Naive thymus-derived CD4-positive, alpha-beta T cell (primary cell): ENCODE measurements at regions not wholly inside any gene's neighbourhood (a gene's known extent, or its start where the extent isn't known, plus 50 kb on each side); places are given as distances from the start of the nearest gene placed in this dataset.

Experiments
- ATAC-seq: fragments of 150-1000 bp; cut with Tn5 transposase; 2 replicates; pipeline ENCODE4 v1.10.0; 2021; ENCODE audit warnings: mild to moderate bottlenecking, moderate library complexity
- CTCF ChIA-PET: fragments of 350-600 bp; sonication (Branson Sonifier 250); formaldehyde crosslinking; loops from one replicate; lab custom pipeline; 2021; ENCODE audit warnings: antibody characterized with exemption; lab: Charles Lee
- POLR2A ChIA-PET: fragments of 350-600 bp; sonication (Branson Sonifier 250); formaldehyde crosslinking; loops from one replicate; lab custom pipeline; 2021; ENCODE audit warnings: antibody characterized with exemption, inconsistent platforms; lab: Charles Lee
- DNase-seq, 9 donors: peaks; one replicate each; pipeline versions ENCODE4 v3.0.0 to v3.0.0-alpha.2; 2020 to 2022; ENCODE audit warnings: mixed read lengths in 1 of 9
- H3K27ac ChIP-seq: one replicate; pipeline ENCODE4 v1.7.0; 2013; ENCODE audit warnings: mild to moderate bottlenecking, low read depth, low read length, moderate library complexity
- H3K27me3 ChIP-seq, 2 donors: one replicate each; pipeline ENCODE4 v1.7.0; 2013; ENCODE audit warnings: low read length in 2 of 2, mild to moderate bottlenecking in 2 of 2, moderate library complexity in 2 of 2; ENCODE audit not compliant: control insufficient read depth in 2 of 2, insufficient read depth in 2 of 2
- H3K36me3 ChIP-seq, 3 experiments: 1 replicate in 2 of 3; 2 replicates in 1 of 3; pipeline ENCODE4 v1.7.0; 2013; ENCODE audit warnings: low read length in 3 of 3, mild to moderate bottlenecking in 3 of 3, moderate library complexity in 1 of 3; ENCODE audit not compliant: insufficient read depth in 3 of 3, control insufficient read depth in 2 of 3
- H3K4me1 ChIP-seq, 2 donors: one replicate each; pipeline ENCODE4 v1.7.0; 2013; ENCODE audit warnings: low read length in 2 of 2, mild to moderate bottlenecking in 2 of 2, moderate library complexity in 1 of 2; ENCODE audit not compliant: control insufficient read depth in 2 of 2, insufficient read depth in 2 of 2
- H3K4me3 ChIP-seq: 2 replicates; pipeline ENCODE4 v1.7.0; 2013; ENCODE audit warnings: mild to moderate bottlenecking, low read length
- H3K9me3 ChIP-seq, 3 experiments: 1 replicate in 2 of 3; 2 replicates in 1 of 3; pipeline ENCODE4 v1.7.0; 2013; ENCODE audit warnings: low read length in 3 of 3; ENCODE audit not compliant: control insufficient read depth in 2 of 3
- H3K27ac Mint-ChIP-seq, 9 donors: one replicate each; pipeline ENCODE4 v1.8.0; 2020 to 2022; ENCODE audit warnings: mixed read lengths in 9 of 9, mild to moderate bottlenecking in 8 of 9, moderate library complexity in 5 of 9, inconsistent platforms in 2 of 9
- H3K27me3 Mint-ChIP-seq, 5 donors: one replicate each; pipeline ENCODE4 v1.8.0; 2021 to 2022; ENCODE audit warnings: mixed read lengths in 5 of 5, mild to moderate bottlenecking in 1 of 5
- H3K36me3 Mint-ChIP-seq, 5 donors: one replicate each; pipeline ENCODE4 v1.8.0; 2020 to 2022; ENCODE audit warnings: mixed read lengths in 5 of 5, mild to moderate bottlenecking in 3 of 5, inconsistent platforms in 1 of 5
- H3K4me1 Mint-ChIP-seq, 7 donors: one replicate each; pipeline ENCODE4 v1.8.0; 2020 to 2022; ENCODE audit warnings: mixed read lengths in 7 of 7, mild to moderate bottlenecking in 3 of 7, inconsistent platforms in 1 of 7
- H3K4me3 Mint-ChIP-seq, 10 donors: one replicate each; pipeline ENCODE4 v1.8.0; 2020 to 2022; ENCODE audit warnings: mild to moderate bottlenecking in 10 of 10, mixed read lengths in 10 of 10, moderate library complexity in 6 of 10, inconsistent platforms in 2 of 10
- H3K9me3 Mint-ChIP-seq, 11 donors: one replicate each; pipeline ENCODE4 v1.8.0; 2020 to 2022; ENCODE audit warnings: mixed read lengths in 11 of 11, mild to moderate bottlenecking in 4 of 11, inconsistent platforms in 1 of 11, moderate library complexity in 1 of 11
- intact Hi-C, 2 donors: fragments of 100-400 bp; cut with micrococcal nuclease; formaldehyde crosslinking; loops; one replicate each; pipeline ENCODE4 v1.15.1; 2023

- no peak overlapping the region for H3K27ac ChIP-seq
- no peaks in the 10 kb centered on the region for H3K27me3 ChIP-seq
- H3K4me1 Mint-ChIP-seq = no peaks in the 10 kb centered on the region
- ChIA-PET POLR2A (no interaction called here), CTCF (no interaction called here)
- intact Hi-C loops = no loop called here
- H3K9me3 Mint-ChIP-seq = peaks cover 0 to 9% (median 0%) of the 10 kb centered on the region in 11 donors
- H3K4me1 ChIP-seq = no peaks in the 10 kb centered on the region
- no peaks in the 10 kb centered on the region for H3K36me3 ChIP-seq
- peaks cover 4 to 53% (median 41%) of the 10 kb centered on the region in 5 donors for H3K27me3 Mint-ChIP-seq
- H3K36me3 Mint-ChIP-seq = no peaks in the 10 kb centered on the region
- no peak for DNase-seq
- ATAC-seq = no peak
- H3K4me3 Mint-ChIP-seq = no peak overlapping the region
- no peak overlapping the region for H3K27ac Mint-ChIP-seq
- no peak overlapping the region for H3K4me3 ChIP-seq
- H3K9me3 ChIP-seq = no peaks in the 10 kb centered on the region
Observed at GRCh38 chr22:48199667-48200066, 1437.2 kb downstream of the TBC1D22A start.

DNA sequence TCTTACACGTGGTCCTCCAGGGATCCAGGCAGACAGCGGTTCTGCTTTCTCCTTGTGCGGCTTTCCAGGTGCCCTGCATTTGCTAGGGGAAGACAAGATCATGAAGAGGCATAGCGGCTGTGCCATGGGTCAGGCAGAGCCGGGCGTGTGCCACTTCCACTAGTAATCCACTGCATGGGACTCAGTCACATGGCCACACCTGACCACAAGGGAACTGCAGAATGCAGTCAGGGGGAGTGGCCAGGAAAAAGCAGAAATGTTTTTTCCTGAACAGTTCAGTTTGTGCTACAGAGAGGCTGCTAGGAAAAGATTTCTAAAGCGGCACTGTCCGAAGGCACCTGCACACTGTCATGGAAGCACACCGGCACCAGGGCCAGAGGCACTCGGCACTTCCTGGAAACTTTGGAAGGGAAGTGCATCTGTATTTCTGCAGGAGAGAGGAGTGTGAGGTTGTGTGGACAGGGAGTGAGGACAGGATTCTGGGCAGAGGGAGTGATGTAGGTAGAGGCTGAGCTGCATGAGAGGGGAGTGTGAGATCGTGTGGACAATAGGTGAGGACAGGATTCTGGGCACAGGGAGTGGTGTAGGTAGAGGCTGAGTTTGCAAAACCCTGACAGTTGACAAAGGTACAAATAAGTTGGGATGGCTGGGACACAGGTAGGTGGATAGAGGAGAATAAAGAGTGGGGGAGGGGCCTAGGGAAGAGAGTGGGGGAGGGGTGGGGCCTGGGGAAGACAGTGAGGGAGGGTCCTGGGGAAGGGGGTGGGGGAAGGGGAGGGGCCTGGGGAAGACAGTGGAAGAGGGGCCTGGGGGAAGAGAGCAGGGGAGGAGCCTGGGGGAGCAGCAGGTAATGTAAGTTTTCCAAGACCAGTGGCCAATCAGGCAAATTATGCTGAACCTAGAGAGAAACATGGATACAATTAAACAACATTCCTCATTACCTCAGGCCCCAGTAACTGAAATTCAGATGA lies 1436.3 kb downstream of the TBC1D22A start:
- Histone ChIP-seq H3K4me3 (no peak overlapping the region), H3K36me3 (no peaks in the 10 kb centered on the region), H3K9me3 (no peaks in the 10 kb centered on the region), H3K27me3 (no peaks in the 10 kb centered on the region), H3K27ac (no peak overlapping the region), H3K4me1 (no peaks in the 10 kb centered on the region)
- Mint-ChIP-seq H3K27ac (no peak overlapping the region), H3K9me3 (peaks cover 0 to 9% (median 0%) of the 10 kb centered on the region in 11 donors), H3K4me3 (no peak overlapping the region), H3K36me3 (no peaks in the 10 kb centered on the region), H3K4me1 (no peaks in the 10 kb centered on the region), H3K27me3 (peaks cover 4 to 48% (median 40%) of the 10 kb centered on the region in 5 donors)
- ChIA-PET CTCF (no interaction called here), POLR2A (no interaction called here)
- intact Hi-C loops = no loop called here
- ATAC-seq = no peak
- DNase-seq = no peak

DNA sequence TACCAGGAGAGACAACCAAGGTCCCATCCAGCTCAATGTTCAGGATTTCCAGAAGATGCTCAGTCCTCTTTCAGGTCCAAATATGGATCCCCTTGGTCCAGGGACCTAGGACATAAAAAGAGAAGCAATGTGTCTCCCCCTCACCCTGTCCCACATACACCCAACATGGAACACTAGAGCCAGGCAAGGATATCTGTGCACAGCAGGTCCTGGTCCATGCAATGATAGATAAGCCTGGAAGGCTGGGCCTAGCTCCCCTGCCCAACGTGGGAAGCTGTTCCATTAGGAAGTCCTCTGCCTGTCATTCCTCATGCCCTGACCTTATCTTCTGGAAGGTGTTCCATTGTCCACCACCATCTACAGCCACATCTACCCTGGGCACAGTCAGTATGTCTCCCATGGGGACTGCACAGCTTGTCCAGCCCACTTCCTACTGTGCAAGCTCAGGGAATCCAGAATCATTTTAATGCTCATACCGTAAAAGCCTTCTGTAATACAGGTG lies 1434.8 kb downstream of the TBC1D22A start:
- Histone ChIP-seq H3K27me3 (no peaks in the 10 kb centered on the region), H3K36me3 (no peaks in the 10 kb centered on the region), H3K27ac (no peak overlapping the region), H3K9me3 (peaks cover 0 to 7% (median 0%) of the 10 kb centered on the region in 3 experiments), H3K4me1 (no peaks in the 10 kb centered on the region), H3K4me3 (no peak overlapping the region)
- intact Hi-C loops = no loop called here
- H3K9me3 Mint-ChIP-seq = peaks cover under 1 to 21% (median 5%) of the 10 kb centered on the region in 11 donors
- peaks cover 0 to 4% (median under 1%) of the 10 kb centered on the region in 5 donors for H3K36me3 Mint-ChIP-seq
- H3K27me3 Mint-ChIP-seq = peaks cover 4 to 48% (median 36%) of the 10 kb centered on the region in 5 donors
- ATAC-seq (no peak), DNase-seq (no peak)
- POLR2A ChIA-PET = no interaction called here
- no peak overlapping the region for H3K4me3 Mint-ChIP-seq
- H3K27ac Mint-ChIP-seq = no peak overlapping the region
- no peaks in the 10 kb centered on the region for H3K4me1 Mint-ChIP-seq
- CTCF ChIA-PET = no interaction called here

- ATAC-seq (no peak), DNase-seq (no peak)
- peaks cover 0 to 7% (median 0%) of the 10 kb centered on the region in 3 experiments for H3K9me3 ChIP-seq
- intact Hi-C loops = no loop called here
- H3K4me3 ChIP-seq = no peak overlapping the region
- Mint-ChIP-seq H3K4me3 (no peak overlapping the region), H3K27me3 (peaks cover 2 to 33% (median 21%) of the 10 kb centered on the region in 5 donors), H3K9me3 (peaks cover 7 to 44% (median 17%) of the 10 kb centered on the region in 11 donors), H3K27ac (no peak overlapping the region), H3K4me1 (peaks cover 0 to 2% (median 0%) of the 10 kb centered on the region in 7 donors), H3K36me3 (peaks cover 0 to 8% (median 4%) of the 10 kb centered on the region in 5 donors)
- no peak overlapping the region for H3K27ac ChIP-seq
- no peaks in the 10 kb centered on the region for H3K4me1 ChIP-seq
- H3K27me3 ChIP-seq = no peaks in the 10 kb centered on the region
- ChIA-PET CTCF (no interaction called here), POLR2A (no interaction called here)
- no peaks in the 10 kb centered on the region for H3K36me3 ChIP-seq
Observed at GRCh38 chr22:48192920-48193319, 1430.5 kb downstream of the TBC1D22A start.

GRCh38 chr22:48192071-48192470 lies 1429.6 kb downstream of the TBC1D22A start:
- no peak overlapping the region for H3K27ac ChIP-seq
- Mint-ChIP-seq H3K27ac (no peak overlapping the region), H3K9me3 (peaks cover 7 to 44% (median 20%) of the 10 kb centered on the region in 11 donors), H3K4me1 (peaks cover 0 to 2% (median 0%) of the 10 kb centered on the region in 7 donors), H3K36me3 (peaks cover 0 to 8% (median 4%) of the 10 kb centered on the region in 5 donors), H3K4me3 (no peak overlapping the region), H3K27me3 (peaks cover 2 to 25% (median 13%) of the 10 kb centered on the region in 5 donors)
- H3K27me3 ChIP-seq = no peaks in the 10 kb centered on the region
- ChIA-PET POLR2A (no interaction called here), CTCF (no interaction called here)
- no peaks in the 10 kb centered on the region for H3K36me3 ChIP-seq
- no peak overlapping the region for H3K4me3 ChIP-seq
- H3K9me3 ChIP-seq = peaks cover 0 to 7% (median 0%) of the 10 kb centered on the region in 3 experiments
- H3K4me1 ChIP-seq = no peaks in the 10 kb centered on the region
- DNase-seq (no peak), ATAC-seq (no peak)
- intact Hi-C loops = no loop called here

DNA sequence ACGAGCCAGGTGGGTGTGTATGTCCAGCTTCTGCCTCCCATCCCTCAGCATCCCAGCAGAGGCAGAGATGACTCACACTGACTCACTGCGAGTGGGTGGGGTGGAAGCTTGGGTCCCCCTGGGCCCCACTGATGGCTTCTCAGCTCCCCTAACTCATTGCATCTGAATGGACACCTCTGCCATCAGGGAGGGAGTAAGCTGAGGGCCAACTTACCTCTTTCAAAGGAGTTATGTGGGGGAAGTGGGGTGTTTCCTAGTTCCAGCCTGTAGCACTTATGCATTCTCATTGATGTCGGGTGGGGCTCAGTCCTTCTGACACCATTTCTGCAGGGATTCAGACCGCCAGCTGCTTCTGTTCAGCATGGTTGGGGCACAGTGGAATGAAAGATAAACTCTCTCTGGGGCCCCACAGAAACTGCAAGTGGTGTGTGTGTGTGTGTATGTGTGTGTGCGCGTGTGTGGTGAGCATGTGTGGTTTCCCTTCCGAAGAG lies 1425.8 kb downstream of the TBC1D22A start:
- intact Hi-C loops = no loop called here
- Mint-ChIP-seq H3K4me3 (no peak overlapping the region), H3K27ac (no peak overlapping the region), H3K27me3 (peaks cover 0 to 11% (median 4%) of the 10 kb centered on the region in 5 donors), H3K9me3 (peaks cover 4 to 34% (median 20%) of the 10 kb centered on the region in 11 donors), H3K4me1 (peaks cover 0 to 8% (median 0%) of the 10 kb centered on the region in 7 donors), H3K36me3 (peaks cover 0 to 8% (median 4%) of the 10 kb centered on the region in 5 donors)
- ATAC-seq = no peak
- ChIA-PET POLR2A (no interaction called here), CTCF (no interaction called here)
- Histone ChIP-seq H3K27ac (no peak overlapping the region), H3K4me3 (no peak overlapping the region), H3K36me3 (no peaks in the 10 kb centered on the region), H3K9me3 (peaks cover 0 to 7% (median 0%) of the 10 kb centered on the region in 3 experiments), H3K4me1 (peaks cover 0 to 16% of the 10 kb centered on the region in 2 donors), H3K27me3 (no peaks in the 10 kb centered on the region)
- DNase-seq = no peak
